HL-60 (cell line): ENCODE measurements at regions not wholly inside any gene's neighbourhood (a gene's known extent, or its start where the extent isn't known, plus 50 kb on each side); places are given as distances from the start of the nearest gene placed in this dataset.

Source experiments
- DNase-seq, 2 experiments: peaks; one replicate each; pipeline ENCODE4 v3.0.0-alpha.2; 2010 to 2020; ENCODE audit warnings: low read depth in 1 of 2, low spot score in 1 of 2
- H3K27ac ChIP-seq: fragments of 250-450 bp; sonication (Bioruptor Pico); replicated peaks from 2 replicates; pipeline ENCODE4 v1.5.1; 2020; ENCODE audit warnings: mild to moderate bottlenecking, moderate library complexity
- H3K27me3 ChIP-seq: fragments of 250-450 bp; sonication (Bioruptor Pico); 2 replicates; pipeline ENCODE4 v1.5.1; 2021; ENCODE audit warnings: mild to moderate bottlenecking, moderate library complexity; ENCODE audit not compliant: insufficient read depth, poor library complexity, severe bottlenecking
- H3K4me3 ChIP-seq: replicated peaks from 2 replicates; pipeline ENCODE4 v1.5.1; 2011; ENCODE audit warnings: mild to moderate bottlenecking, control low read depth, low read length; ENCODE audit not compliant: insufficient read depth
- GABPA ChIP-seq: IDR thresholded peaks from 2 replicates; pipeline ENCODE4 v1.6.1; 2012; ENCODE audit warnings: low read depth
- POLR2AphosphoS5 ChIP-seq: IDR thresholded peaks from 2 replicates; pipeline ENCODE4 v1.6.1; 2012; ENCODE audit warnings: low read depth
- REST ChIP-seq: IDR thresholded peaks from 2 replicates; pipeline ENCODE4 v1.6.1; 2012; ENCODE audit warnings: low read depth; ENCODE audit not compliant: insufficient replicate concordance
- SPI1 ChIP-seq: IDR thresholded peaks from 2 replicates; pipeline ENCODE4 v1.6.1; 2012; ENCODE audit warnings: low read depth, mild to moderate bottlenecking, borderline replicate concordance
- TF ChIP-seq, protein P1 (sequence below): IDR thresholded peaks from one replicate; pipeline ENCODE4 v1.5.1; 2011; ENCODE audit warnings: low read length, control low read depth, inconsistent platforms; ENCODE audit not compliant: insufficient read depth

- no peak overlapping the region for H3K27ac ChIP-seq
- DNase-seq = no peak
- no peak for TF ChIP-seq SPI1
- TF ChIP-seq, protein P1, sequence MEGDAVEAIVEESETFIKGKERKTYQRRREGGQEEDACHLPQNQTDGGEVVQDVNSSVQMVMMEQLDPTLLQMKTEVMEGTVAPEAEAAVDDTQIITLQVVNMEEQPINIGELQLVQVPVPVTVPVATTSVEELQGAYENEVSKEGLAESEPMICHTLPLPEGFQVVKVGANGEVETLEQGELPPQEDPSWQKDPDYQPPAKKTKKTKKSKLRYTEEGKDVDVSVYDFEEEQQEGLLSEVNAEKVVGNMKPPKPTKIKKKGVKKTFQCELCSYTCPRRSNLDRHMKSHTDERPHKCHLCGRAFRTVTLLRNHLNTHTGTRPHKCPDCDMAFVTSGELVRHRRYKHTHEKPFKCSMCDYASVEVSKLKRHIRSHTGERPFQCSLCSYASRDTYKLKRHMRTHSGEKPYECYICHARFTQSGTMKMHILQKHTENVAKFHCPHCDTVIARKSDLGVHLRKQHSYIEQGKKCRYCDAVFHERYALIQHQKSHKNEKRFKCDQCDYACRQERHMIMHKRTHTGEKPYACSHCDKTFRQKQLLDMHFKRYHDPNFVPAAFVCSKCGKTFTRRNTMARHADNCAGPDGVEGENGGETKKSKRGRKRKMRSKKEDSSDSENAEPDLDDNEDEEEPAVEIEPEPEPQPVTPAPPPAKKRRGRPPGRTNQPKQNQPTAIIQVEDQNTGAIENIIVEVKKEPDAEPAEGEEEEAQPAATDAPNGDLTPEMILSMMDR = no peak
- no peak for TF ChIP-seq POLR2AphosphoS5
- no peak for TF ChIP-seq REST
- no peak for TF ChIP-seq GABPA
- H3K27me3 ChIP-seq = no peaks in the 10 kb centered on the region
- no peak overlapping the region for H3K4me3 ChIP-seq
Measured at GRCh38 chr15:47516558-47516957, 200.7 kb upstream of the SEMA6D start.

DNA sequence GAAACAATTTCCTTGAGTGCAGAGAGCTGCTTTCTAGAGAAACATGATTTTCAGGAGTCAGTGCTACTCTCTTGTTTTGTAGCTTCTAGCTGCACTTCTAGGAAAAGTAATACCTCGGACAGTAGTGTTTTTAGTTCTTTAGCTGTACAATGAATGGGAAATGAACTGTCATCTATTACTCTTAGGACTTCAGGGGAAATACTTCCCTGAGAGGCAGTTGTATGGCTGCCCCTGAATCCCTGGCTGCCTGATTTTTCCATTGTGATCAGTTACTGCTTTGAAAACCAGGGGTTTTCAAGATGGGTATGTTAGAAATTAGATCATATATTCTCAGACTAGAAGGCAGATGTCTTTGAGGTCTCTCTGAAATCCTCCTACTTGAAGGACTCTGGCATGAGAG is 200.3 kb upstream of the SEMA6D start:
- no peak overlapping the region for H3K4me3 ChIP-seq

DNA sequence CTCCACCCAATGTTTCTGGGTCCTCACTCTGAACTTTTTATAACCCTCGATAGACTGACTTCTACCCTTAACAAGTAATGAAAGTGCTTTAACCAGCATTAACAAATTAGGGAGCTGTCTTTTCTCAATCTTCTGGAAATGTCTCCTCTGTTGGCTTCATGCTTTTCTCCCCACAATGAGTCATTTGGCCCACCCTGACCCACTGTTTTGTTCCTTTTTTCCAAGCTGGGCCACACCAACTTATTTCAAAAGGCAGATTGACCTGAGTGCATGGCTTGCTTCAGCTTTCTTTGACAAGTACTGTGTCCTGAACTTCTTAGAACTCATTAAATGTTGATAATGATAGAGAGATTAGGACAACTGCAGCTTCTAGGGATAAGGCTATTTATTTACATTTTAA is 199.6 kb upstream of the SEMA6D start:
- Histone ChIP-seq H3K27ac (no peak overlapping the region), H3K27me3 (no peaks in the 10 kb centered on the region), H3K4me3 (no peak overlapping the region)
- TF ChIP-seq GABPA = no peak
- TF ChIP-seq REST = no peak
- TF ChIP-seq SPI1 = no peak
- TF ChIP-seq, protein P1 = no peak
- TF ChIP-seq POLR2AphosphoS5 = no peak
- peak in 1 of 2 experiments; percentile 12 for DNase-seq

More for the DNA sequence above, 200.3 kb upstream of the SEMA6D start:
- TF ChIP-seq GABPA (no peak), SPI1 (no peak), REST (no peak), POLR2AphosphoS5 (no peak)
- TF ChIP-seq, protein P1 = no peak
- Histone ChIP-seq H3K27ac (no peak overlapping the region), H3K27me3 (no peaks in the 10 kb centered on the region)
- DNase-seq = no peak
